ENCODE measurements at regions not wholly inside any gene's neighbourhood (a gene's known extent, or its start where the extent isn't known, plus 50 kb on each side); places are given as distances from the start of the nearest gene placed in this dataset.

DNA sequence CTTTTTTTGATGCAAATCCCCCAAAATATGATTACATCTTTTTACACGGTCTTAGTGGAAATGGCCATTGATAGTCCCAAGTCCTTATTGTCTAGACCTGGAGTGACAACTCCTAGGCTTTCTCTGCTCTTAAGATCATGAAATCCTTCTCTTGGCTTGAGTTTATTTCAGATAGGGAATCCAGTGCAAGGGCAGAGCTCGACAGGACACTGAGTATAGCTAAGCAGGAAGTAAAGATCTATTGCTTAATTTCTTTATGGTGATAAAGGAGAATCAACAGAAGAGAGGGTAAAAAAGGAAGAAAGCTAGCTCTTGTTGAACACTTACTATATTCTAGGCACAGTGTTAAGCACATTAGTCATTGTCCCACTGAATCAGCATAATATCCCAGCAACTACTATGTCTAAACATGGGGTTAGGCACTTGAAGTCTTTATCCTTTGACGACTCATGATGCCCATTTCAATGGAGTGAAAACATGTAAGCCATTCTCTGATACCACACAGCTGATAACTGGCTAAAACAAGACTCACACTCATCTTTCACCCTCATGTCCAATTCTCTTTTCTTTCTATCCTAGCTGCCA is 74.1 kb upstream of the LRATD1 start:
- no peak for TF ChIP-seq POLR2AphosphoS5 (IDR thresholded peaks at IDR 0.05)
- TF ChIP-seq POLR2A (IDR thresholded peaks at IDR 0.05) = no peak
- TF ChIP-seq, protein P1, sequence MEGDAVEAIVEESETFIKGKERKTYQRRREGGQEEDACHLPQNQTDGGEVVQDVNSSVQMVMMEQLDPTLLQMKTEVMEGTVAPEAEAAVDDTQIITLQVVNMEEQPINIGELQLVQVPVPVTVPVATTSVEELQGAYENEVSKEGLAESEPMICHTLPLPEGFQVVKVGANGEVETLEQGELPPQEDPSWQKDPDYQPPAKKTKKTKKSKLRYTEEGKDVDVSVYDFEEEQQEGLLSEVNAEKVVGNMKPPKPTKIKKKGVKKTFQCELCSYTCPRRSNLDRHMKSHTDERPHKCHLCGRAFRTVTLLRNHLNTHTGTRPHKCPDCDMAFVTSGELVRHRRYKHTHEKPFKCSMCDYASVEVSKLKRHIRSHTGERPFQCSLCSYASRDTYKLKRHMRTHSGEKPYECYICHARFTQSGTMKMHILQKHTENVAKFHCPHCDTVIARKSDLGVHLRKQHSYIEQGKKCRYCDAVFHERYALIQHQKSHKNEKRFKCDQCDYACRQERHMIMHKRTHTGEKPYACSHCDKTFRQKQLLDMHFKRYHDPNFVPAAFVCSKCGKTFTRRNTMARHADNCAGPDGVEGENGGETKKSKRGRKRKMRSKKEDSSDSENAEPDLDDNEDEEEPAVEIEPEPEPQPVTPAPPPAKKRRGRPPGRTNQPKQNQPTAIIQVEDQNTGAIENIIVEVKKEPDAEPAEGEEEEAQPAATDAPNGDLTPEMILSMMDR (IDR thresholded peaks at IDR 0.05) = no peak
- no peak for TF ChIP-seq EP300 (IDR thresholded peaks at IDR 0.05)

Measured in suprapubic skin (tissue), 4 donors.